GM19023 (cell line): ENCODE measurements at regions not wholly inside any gene's neighbourhood (a gene's known extent, or its start where the extent isn't known, plus 50 kb on each side); places are given as distances from the start of the nearest gene placed in this dataset.

Source experiments
- ATAC-seq: cut with Tn5 transposase; IDR thresholded peaks from one replicate; pipeline ENCODE4 v1.9.1; 2021; ENCODE audit warnings: mild to moderate bottlenecking, moderate library complexity; ENCODE audit not compliant: unreplicated experiment

- ATAC-seq = no peak
These were observed 75.1 kb upstream of the ZBED5 start for GRCh38 chr11:10932976-10933375.

DNA sequence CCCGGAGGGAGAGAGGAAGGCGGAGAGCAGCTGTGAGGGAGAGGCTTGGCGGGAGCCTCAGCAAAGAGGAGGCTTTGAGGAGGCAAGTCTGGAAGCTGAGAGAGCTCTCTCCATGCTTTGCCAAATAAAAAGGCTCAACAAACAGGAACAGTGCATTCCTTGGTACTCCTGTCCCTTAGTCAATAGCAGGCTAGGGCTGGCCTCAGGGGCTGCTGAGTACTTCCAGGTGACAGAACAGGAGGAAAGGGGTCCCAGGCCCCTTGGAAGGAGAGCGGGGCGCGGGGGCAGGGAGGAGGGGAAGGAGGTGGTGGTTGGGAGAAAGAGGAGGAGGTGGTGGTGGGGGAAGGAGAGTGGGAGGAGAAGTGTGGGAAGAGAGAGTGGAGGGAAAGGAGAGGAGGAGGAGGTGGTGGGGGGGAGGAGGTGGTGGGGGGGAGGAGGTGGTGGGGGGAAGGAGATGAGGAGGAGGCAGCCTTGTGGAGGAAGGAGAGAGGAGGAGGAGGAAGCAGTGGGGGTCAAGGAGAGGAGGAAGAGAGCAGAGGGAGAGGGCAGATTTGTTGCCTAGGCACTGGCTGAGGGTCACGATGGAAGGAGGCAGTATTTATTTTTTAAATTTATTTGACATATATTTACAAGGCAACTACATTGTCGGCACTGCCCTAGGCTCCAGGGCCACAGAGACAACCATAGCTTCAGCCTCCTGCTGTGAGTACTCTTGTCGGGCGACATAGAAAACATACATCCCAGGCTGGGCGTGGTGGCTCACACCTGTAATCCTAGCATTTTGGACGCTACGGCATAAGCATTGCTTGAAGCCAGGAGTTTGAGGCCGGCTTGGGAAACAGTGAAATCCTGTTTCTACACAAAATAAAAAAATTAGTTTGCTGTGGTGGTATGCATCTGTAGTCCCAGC is 74.2 kb upstream of the ZBED5 start:
- ATAC-seq = no peak

GRCh38 chr11:10930972-10931760 is 73.3 kb upstream of the ZBED5 start:
- no peak for ATAC-seq

GRCh38 chr11:10930224-10930971 is 72.5 kb upstream of the ZBED5 start:
- ATAC-seq = no peak

GRCh38 chr11:10927538-10927937 is 69.7 kb upstream of the ZBED5 start:
- no peak for ATAC-seq

- no peak for ATAC-seq
These were observed 69.0 kb upstream of the ZBED5 start for GRCh38 chr11:10926801-10927211.

- no peak for ATAC-seq
These were observed 67.5 kb upstream of the ZBED5 start for GRCh38 chr11:10925149-10925926.

- ATAC-seq = no peak
These were observed 66.0 kb upstream of the ZBED5 start for GRCh38 chr11:10923882-10924281.

- ATAC-seq = no peak
These were observed 65.0 kb upstream of the ZBED5 start for GRCh38 chr11:10922892-10923291.

- no peak for ATAC-seq
These were observed 63.0 kb upstream of the ZBED5 start for GRCh38 chr11:10920875-10921274.

- ATAC-seq = no peak
These were observed 62.4 kb upstream of the ZBED5 start for GRCh38 chr11:10920205-10920604.

DNA sequence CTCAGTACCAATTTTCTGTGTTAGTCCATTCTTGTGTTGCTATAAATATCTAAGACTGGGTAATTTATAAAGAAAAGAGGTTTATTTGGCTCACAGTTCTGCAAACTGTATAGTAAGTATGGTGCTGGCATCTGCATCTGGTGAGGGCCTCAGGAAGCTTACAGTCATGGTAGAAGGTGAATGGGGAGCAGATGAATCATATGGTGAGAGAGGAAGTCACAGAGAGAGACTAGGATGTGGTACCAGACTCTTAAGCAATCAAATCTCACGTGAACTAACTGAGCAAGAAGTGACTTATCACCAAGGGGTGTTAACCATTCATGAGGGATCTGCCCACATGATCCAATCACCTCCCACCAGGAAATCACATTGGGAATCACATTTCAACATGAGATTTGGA is 60.8 kb upstream of the ZBED5 start:
- ATAC-seq = no peak

- ATAC-seq = no peak
These were observed 60.4 kb upstream of the ZBED5 start for GRCh38 chr11:10918275-10918674.

GRCh38 chr11:10917802-10918201 is 59.9 kb upstream of the ZBED5 start:
- ATAC-seq = no peak

DNA sequence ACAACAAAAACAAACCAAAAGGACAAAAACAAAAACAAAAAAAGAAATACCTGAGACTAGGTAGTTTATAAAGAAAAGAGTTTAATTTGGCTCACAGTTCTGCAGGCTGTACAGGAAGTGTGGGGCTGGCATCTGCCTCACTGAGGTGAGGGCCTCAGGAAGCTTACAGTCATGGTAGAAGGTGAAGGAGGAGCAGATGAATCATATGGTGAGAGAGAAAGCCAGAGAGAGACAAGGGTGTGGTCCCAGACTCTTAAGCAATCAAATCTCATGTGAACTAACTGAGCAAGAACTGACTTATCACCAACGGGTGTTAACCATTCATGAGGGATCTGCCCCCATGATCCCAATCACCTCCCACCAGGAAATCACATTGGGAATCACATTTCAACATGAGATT is 58.8 kb upstream of the ZBED5 start:
- no peak for ATAC-seq

GRCh38 chr11:10914050-10914449 is 56.2 kb upstream of the ZBED5 start:
- no peak for ATAC-seq

GRCh38 chr11:10913075-10913474 is 55.2 kb upstream of the ZBED5 start:
- no peak for ATAC-seq

DNA sequence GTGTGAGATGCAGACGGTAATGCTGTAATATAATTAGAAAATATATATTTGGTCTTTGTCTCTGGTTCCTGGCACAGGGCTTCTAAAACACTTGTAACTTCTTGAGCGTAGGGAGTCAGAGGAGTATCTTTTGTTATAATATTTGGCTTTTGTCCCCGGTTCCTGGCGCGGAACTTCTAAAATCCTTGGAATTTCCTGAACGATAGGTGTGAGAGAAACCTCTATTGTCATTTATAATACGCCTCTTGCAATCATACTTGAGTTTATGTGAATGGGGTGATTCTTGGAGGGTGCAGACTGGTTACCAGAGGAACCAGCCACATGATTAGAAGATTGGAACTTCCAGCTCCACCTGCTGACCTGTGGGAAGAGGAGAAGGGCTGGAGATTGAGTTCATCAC is 54.1 kb upstream of the ZBED5 start:
- no peak for ATAC-seq

GRCh38 chr11:10909141-10909883 is 51.5 kb upstream of the ZBED5 start:
- no peak for ATAC-seq
